ENCODE measurements at regions not wholly inside any gene's neighbourhood (a gene's known extent, or its start where the extent isn't known, plus 50 kb on each side); places are given as distances from the start of the nearest gene placed in this dataset.

DNA sequence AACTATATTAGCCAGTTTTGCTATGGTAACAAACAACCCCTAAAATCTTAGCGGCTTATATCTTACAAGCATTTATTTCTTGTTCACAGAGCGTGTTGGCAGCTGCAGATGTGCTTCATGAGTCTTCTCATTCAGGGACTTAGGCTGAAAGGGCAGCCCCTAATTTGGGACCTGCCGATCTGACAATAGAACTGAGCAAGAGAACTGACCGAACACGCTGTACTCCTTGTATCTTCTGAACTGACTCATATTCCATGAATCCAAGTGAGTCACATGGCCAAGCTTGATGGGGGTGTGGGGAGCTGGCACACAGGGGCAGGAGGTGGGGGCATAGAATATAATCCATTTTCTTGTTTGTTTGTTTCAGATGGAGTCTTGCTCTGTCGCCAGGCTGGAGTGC, 481.7 kb upstream of the CADM1 start:
- TF ChIP-seq, protein P1, sequence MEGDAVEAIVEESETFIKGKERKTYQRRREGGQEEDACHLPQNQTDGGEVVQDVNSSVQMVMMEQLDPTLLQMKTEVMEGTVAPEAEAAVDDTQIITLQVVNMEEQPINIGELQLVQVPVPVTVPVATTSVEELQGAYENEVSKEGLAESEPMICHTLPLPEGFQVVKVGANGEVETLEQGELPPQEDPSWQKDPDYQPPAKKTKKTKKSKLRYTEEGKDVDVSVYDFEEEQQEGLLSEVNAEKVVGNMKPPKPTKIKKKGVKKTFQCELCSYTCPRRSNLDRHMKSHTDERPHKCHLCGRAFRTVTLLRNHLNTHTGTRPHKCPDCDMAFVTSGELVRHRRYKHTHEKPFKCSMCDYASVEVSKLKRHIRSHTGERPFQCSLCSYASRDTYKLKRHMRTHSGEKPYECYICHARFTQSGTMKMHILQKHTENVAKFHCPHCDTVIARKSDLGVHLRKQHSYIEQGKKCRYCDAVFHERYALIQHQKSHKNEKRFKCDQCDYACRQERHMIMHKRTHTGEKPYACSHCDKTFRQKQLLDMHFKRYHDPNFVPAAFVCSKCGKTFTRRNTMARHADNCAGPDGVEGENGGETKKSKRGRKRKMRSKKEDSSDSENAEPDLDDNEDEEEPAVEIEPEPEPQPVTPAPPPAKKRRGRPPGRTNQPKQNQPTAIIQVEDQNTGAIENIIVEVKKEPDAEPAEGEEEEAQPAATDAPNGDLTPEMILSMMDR (IDR thresholded peaks at IDR 0.05), result no peak
- no peak for TF ChIP-seq EZH2 (IDR thresholded peaks at IDR 0.05)
- TF ChIP-seq EZH2phosphoT487 (IDR thresholded peaks at IDR 0.05), result no peak
- Histone ChIP-seq H3K9ac (no peak overlapping the region), H4K20me1 (ENCODE audit: low read depth) (no peaks in the 10 kb centered on the region), H3F3A (ENCODE audit: low read depth) (no peaks in the 10 kb centered on the region), H3K27me3 (no peaks in the 10 kb centered on the region), H3K4me2 (no peak overlapping the region), H3K79me2 (ENCODE audit: low read depth) (no peaks in the 10 kb centered on the region), H3K4me3 (no peak overlapping the region), H3K36me3 (no peaks in the 10 kb centered on the region), H2AFZ (replicated peaks) (no peak overlapping the region), H3K4me1 (no peaks in the 10 kb centered on the region), H3K9me3 (ENCODE audit: low read depth) (no peaks in the 10 kb centered on the region), H3K27ac (no peak overlapping the region)
- DNase-seq (ENCODE audit: low spot score), result no peak
- Mint-ChIP-seq H3K4me3 (no peak overlapping the region), H3K27ac (no peak overlapping the region), H3K27me3 (ENCODE audit: insufficient read depth, low read depth) (peaks cover 6% of the 10 kb centered on the region), H3K36me3 (no peaks in the 10 kb centered on the region), H3K4me1 (peaks cover 45% of the 10 kb centered on the region), H3K9me3 (peaks cover 3% of the 10 kb centered on the region)

DNA sequence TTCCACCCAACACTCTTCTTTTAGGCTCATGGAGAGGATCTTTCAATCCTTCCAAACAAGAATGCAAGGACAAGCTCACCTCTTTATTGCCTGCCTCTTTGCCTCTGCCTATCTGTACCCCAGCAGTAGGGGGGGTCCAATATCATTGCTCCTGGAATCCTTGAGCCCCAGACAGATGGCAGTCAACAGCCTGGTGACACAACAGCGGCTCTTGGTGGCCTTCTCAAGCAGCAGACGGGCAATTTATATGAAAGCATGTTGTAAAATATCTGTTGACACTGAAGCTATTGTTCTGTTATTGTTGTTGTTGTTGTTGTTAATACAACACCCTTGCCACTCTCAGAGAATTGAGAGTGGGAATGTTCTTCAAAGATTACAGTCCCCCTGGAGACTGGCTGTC, 480.0 kb upstream of the CADM1 start:
- Mint-ChIP-seq H3K9me3 (peaks cover 3% of the 10 kb centered on the region), H3K4me3 (no peak overlapping the region), H3K4me1 (peaks cover 45% of the 10 kb centered on the region), H3K27ac (no peak overlapping the region), H3K27me3 (ENCODE audit: insufficient read depth, low read depth) (peaks cover 9% of the 10 kb centered on the region), H3K36me3 (no peaks in the 10 kb centered on the region)
- DNase-seq (ENCODE audit: low spot score), result no peak
- H3K4me2 ChIP-seq, result no peak overlapping the region
- no peak overlapping the region for H3K4me3 ChIP-seq
- no peaks in the 10 kb centered on the region for H3K4me1 ChIP-seq
- no peaks in the 10 kb centered on the region for H3K36me3 ChIP-seq
- H3K9me3 ChIP-seq (ENCODE audit: low read depth), result no peaks in the 10 kb centered on the region
- H3F3A ChIP-seq (ENCODE audit: low read depth), result no peaks in the 10 kb centered on the region
- no peaks in the 10 kb centered on the region for H4K20me1 ChIP-seq (ENCODE audit: low read depth)
- TF ChIP-seq, protein P1 (IDR thresholded peaks at IDR 0.05), result no peak
- TF ChIP-seq EZH2 (IDR thresholded peaks at IDR 0.05), result no peak
- no peak for TF ChIP-seq EZH2phosphoT487 (IDR thresholded peaks at IDR 0.05)
- no peak overlapping the region for H3K9ac ChIP-seq
- H2AFZ ChIP-seq (replicated peaks), result no peak overlapping the region
- H3K27me3 ChIP-seq, result peaks cover 13% of the 10 kb centered on the region
- H3K79me2 ChIP-seq (ENCODE audit: low read depth), result no peaks in the 10 kb centered on the region
- H3K27ac ChIP-seq, result no peak overlapping the region

DNA sequence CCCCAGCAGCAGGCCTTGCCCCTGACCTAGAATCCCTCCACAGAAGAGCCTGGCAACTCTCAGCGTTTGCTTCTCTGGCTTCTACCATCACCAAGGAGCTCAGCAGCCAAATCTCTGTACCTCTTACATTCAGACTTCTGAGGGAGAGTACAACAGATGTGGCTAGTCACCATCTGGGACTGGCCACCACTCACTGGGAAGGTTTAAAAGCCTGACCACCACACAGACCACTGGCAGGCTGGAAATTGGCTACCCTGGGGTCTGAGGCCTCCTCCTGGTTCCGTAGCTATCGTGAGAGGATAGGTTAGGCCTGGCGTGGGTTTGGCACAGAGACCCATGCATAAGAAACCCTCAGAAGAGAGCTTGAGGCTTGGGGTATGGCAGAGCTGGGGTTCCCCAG, 478.5 kb upstream of the CADM1 start:
- H3K27me3 Mint-ChIP-seq (ENCODE audit: insufficient read depth, low read depth), result peaks cover 9% of the 10 kb centered on the region
- Histone ChIP-seq H3K9ac (no peak overlapping the region), H3K9me3 (ENCODE audit: low read depth) (no peaks in the 10 kb centered on the region)

More for the DNA sequence above, 478.5 kb upstream of the CADM1 start:
- TF ChIP-seq EZH2 (IDR thresholded peaks at IDR 0.05), result no peak
- TF ChIP-seq EZH2phosphoT487 (IDR thresholded peaks at IDR 0.05), result no peak
- TF ChIP-seq, protein P1 (IDR thresholded peaks at IDR 0.05), result no peak
- H3K27ac Mint-ChIP-seq, result peak overlapping the region; percentile 85
- peak overlapping the region; percentile 1 for H3K4me3 Mint-ChIP-seq
- DNase-seq (ENCODE audit: low spot score), result no peak
- Histone ChIP-seq H3K36me3 (no peaks in the 10 kb centered on the region), H3K79me2 (ENCODE audit: low read depth) (no peaks in the 10 kb centered on the region), H3K4me2 (no peak overlapping the region), H2AFZ (replicated peaks) (no peak overlapping the region), H3K4me3 (no peak overlapping the region), H3K27me3 (peaks cover 28% of the 10 kb centered on the region), H3K27ac (no peak overlapping the region), H4K20me1 (ENCODE audit: low read depth) (no peaks in the 10 kb centered on the region), H3F3A (ENCODE audit: low read depth) (no peaks in the 10 kb centered on the region), H3K4me1 (no peaks in the 10 kb centered on the region)
- peaks cover 3% of the 10 kb centered on the region for H3K9me3 Mint-ChIP-seq
- no peaks in the 10 kb centered on the region for H3K36me3 Mint-ChIP-seq
- H3K4me1 Mint-ChIP-seq, result peaks cover 36% of the 10 kb centered on the region
